B cell (primary cell): ENCODE measurements at regions not wholly inside any gene's neighbourhood (a gene's known extent, or its start where the extent isn't known, plus 50 kb on each side); places are given as distances from the start of the nearest gene placed in this dataset.

ENCODE experiments used
- EZH2 ChIP-seq: IDR thresholded peaks from 2 replicates; pipeline ENCODE4 v1.6.1; 2012; ENCODE audit warnings: borderline replicate concordance, low read depth, mild to moderate bottlenecking, moderate library complexity, low read length; ENCODE audit not compliant: insufficient read depth, poor library complexity, severe bottlenecking
- TF ChIP-seq, protein P1 (sequence below): fragments of 200-600 bp; IDR thresholded peaks from one replicate; pipeline ENCODE4 v1.8.0; 2022; ENCODE audit warnings: antibody characterized with exemption, mild to moderate bottlenecking

DNA sequence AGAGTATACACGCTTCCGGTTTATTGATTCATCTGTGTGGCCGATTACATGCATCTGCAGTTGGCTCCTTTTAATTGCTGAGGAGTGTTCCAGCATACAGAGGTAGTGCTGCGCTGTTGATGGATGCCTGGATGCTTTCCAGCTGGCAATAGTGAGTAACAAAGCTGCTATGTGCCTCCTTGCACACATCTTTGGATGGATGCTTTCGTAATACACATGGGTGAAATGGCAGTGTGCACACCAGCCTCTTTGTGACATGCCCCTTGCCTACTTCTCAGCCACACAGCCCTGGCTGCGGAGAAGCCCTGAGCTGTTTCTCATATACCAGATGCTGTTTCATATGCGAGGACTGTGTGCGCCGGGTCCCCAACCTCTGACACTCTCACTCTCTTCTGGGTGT lies 151.0 kb downstream of the GADD45G start:
- TF ChIP-seq, protein P1, sequence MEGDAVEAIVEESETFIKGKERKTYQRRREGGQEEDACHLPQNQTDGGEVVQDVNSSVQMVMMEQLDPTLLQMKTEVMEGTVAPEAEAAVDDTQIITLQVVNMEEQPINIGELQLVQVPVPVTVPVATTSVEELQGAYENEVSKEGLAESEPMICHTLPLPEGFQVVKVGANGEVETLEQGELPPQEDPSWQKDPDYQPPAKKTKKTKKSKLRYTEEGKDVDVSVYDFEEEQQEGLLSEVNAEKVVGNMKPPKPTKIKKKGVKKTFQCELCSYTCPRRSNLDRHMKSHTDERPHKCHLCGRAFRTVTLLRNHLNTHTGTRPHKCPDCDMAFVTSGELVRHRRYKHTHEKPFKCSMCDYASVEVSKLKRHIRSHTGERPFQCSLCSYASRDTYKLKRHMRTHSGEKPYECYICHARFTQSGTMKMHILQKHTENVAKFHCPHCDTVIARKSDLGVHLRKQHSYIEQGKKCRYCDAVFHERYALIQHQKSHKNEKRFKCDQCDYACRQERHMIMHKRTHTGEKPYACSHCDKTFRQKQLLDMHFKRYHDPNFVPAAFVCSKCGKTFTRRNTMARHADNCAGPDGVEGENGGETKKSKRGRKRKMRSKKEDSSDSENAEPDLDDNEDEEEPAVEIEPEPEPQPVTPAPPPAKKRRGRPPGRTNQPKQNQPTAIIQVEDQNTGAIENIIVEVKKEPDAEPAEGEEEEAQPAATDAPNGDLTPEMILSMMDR: no peak
- no peak for TF ChIP-seq EZH2
